Naive thymus-derived CD8-positive, alpha-beta T cell (primary cell): ENCODE measurements at regions not wholly inside any gene's neighbourhood (a gene's known extent, or its start where the extent isn't known, plus 50 kb on each side); places are given as distances from the start of the nearest gene placed in this dataset.
A peak's percentile ranks its signal among the peaks of the same experiment; 100 is the strongest.
"Not testable (repeated sequence)": the region's sequence is repeated elsewhere in the genome, so short reads cannot be mapped to it uniquely, and the experiment has no call there.

Source experiments
- ATAC-seq, 2 donors: fragments of 150-1000 bp; cut with Tn5 transposase in 1 of 2; sonication (Bioruptor Pico), chemical (Tn5 transposase) in 1 of 2; 1 replicate in 1 of 2; 2 replicates in 1 of 2; pipeline ENCODE4 v1.10.0; 2021; ENCODE audit warnings: mild to moderate bottlenecking in 2 of 2, moderate library complexity in 2 of 2
- POLR2A ChIA-PET: fragments of 350-600 bp; sonication (Branson Sonifier 250); formaldehyde crosslinking; loops from one replicate; lab custom pipeline; 2021; ENCODE audit warnings: antibody characterized with exemption; lab: Charles Lee
- DNase-seq, 10 donors: peaks; one replicate each; pipeline versions ENCODE4 v3.0.0 to v3.0.0-alpha.2; 2020 to 2022
- H3K27ac Mint-ChIP-seq, 10 donors: one replicate each; pipeline ENCODE4 v1.8.0; 2020 to 2022; ENCODE audit warnings: mild to moderate bottlenecking in 10 of 10, mixed read lengths in 10 of 10, moderate library complexity in 4 of 10, inconsistent platforms in 1 of 10
- H3K27me3 Mint-ChIP-seq, 5 donors: one replicate each; pipeline ENCODE4 v1.8.0; 2021 to 2022; ENCODE audit warnings: mixed read lengths in 5 of 5
- H3K36me3 Mint-ChIP-seq, 3 donors: one replicate each; pipeline ENCODE4 v1.8.0; 2020 to 2022; ENCODE audit warnings: mixed read lengths in 3 of 3, mild to moderate bottlenecking in 2 of 3, inconsistent platforms in 1 of 3
- H3K4me1 Mint-ChIP-seq, 4 donors: one replicate each; pipeline ENCODE4 v1.8.0; 2021 to 2022; ENCODE audit warnings: mixed read lengths in 4 of 4
- H3K4me3 Mint-ChIP-seq, 10 donors: one replicate each; pipeline ENCODE4 v1.8.0; 2020 to 2022; ENCODE audit warnings: mild to moderate bottlenecking in 10 of 10, mixed read lengths in 10 of 10, moderate library complexity in 6 of 10, inconsistent platforms in 1 of 10
- H3K9me3 Mint-ChIP-seq, 9 donors: one replicate each; pipeline ENCODE4 v1.8.0; 2020 to 2022; ENCODE audit warnings: mixed read lengths in 9 of 9, mild to moderate bottlenecking in 3 of 9, inconsistent platforms in 1 of 9, moderate library complexity in 1 of 9

GRCh38 chrX:42399632-42400024 is 378.3 kb downstream of the PPP1R2C start:
- peak overlapping the region in 8 of 10 donors; percentile 28 to 65 (median 60) for H3K4me3 Mint-ChIP-seq
- peaks cover 9 to 26% (median 22%) of the 10 kb centered on the region in 4 donors for H3K4me1 Mint-ChIP-seq
- POLR2A ChIA-PET = no interaction called here
- H3K27ac Mint-ChIP-seq = peak overlapping the region in 5 of 10 donors; percentile 17 to 80 (median 68)
- ATAC-seq = peak in 1 of 2 donors; percentile 22
- H3K27me3 Mint-ChIP-seq = peaks cover 0 to 2% (median 0%) of the 10 kb centered on the region in 5 donors
- no peak for DNase-seq
- H3K36me3 Mint-ChIP-seq = peaks cover 0 to 5% (median 0%) of the 10 kb centered on the region in 3 donors
- H3K9me3 Mint-ChIP-seq = peaks cover 0 to 12% (median 0%) of the 10 kb centered on the region in 9 donors

DNA sequence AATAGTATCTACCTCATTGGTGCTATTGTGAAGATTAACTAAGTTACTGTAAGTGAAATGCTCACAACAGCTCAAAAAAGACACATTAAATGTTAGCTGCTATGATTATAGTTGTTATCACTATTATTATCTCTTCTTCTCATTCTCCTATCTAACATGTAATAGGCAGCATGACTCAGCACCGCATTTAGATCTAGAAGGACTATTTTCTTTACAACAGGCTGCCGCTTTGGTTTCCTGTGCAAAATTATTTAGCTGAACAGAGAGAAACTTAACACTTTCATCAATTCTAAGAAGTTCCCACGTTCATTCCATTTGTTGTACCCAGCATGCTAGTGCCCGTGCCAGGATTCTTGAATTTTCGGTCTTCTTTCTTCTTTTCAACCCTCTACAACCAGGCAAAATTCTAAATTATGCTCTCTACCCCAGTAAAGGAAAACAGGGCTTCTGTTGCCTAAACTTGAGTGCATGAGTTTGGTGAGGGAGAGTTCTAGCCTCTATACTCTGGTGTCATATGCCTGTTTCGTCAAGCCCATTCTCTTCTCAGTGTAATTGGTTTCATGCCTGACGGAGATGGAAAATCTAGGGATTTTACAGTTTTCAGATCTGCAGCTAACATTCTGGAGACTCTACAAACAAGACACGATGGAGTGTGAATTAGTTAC is 378.9 kb downstream of the PPP1R2C start:
- POLR2A ChIA-PET = no interaction called here
- peaks cover 0 to 4% (median 0%) of the 10 kb centered on the region in 3 donors for H3K36me3 Mint-ChIP-seq
- H3K4me1 Mint-ChIP-seq = peaks cover 9 to 26% (median 22%) of the 10 kb centered on the region in 4 donors
- no peak for ATAC-seq
- DNase-seq = peak in 2 of 10 donors; percentile 3
- peak overlapping the region in 4 of 10 donors; percentile 17 to 76 (median 50) for H3K27ac Mint-ChIP-seq
- peaks cover 0 to 7% (median 0%) of the 10 kb centered on the region in 9 donors for H3K9me3 Mint-ChIP-seq
- H3K4me3 Mint-ChIP-seq = peak overlapping the region; percentile 27 to 67 (median 56)
- H3K27me3 Mint-ChIP-seq = no peaks in the 10 kb centered on the region

DNA sequence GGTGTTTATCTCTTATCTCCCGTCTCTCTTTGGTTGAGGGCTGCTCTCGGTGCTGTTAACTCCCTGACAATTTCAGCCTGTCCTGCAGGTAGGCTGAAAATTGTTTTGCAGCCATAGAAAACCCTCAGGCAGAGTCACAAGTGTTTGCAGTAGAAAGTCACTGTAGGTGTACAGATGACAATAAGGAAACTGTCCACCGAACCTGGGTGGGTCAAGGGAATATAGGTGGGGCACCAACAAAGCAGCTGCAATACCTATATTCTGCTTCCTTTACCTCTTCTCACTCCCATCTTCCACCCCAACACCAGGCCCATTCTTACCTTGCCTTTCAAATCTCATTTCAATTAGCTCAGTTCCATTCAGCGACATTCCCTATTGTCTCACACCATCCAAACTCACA is 381.8 kb downstream of the PPP1R2C start:
- no peak overlapping the region for H3K4me3 Mint-ChIP-seq
- ATAC-seq = no peak
- H3K27me3 Mint-ChIP-seq = no peaks in the 10 kb centered on the region

DNA sequence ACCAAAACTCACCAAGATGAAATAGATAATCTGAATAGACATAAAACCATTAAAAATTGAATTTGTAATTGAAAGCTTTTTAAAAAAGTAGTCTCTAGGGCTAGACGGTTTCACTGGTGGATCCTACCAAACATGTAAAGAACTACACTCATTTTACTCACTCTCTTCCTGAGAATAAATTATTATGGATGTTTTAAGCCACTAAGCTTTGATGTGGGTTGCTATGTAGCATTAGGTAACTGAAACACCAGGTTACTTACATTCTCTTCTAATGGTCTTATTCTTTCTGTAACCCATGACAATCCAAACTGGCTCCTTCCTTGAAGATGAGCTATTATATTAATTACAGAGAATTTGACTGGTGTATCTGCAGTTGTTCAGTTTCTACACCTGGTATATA is 385.1 kb downstream of the PPP1R2C start:
- no peak for DNase-seq
- Mint-ChIP-seq H3K9me3 (peaks cover 0 to 8% (median 0%) of the 10 kb centered on the region in 9 donors), H3K4me1 (no peaks in the 10 kb centered on the region), H3K4me3 (no peak overlapping the region), H3K27ac (no peak overlapping the region), H3K36me3 (peaks cover 0 to 4% (median 0%) of the 10 kb centered on the region in 3 donors), H3K27me3 (no peaks in the 10 kb centered on the region)
- POLR2A ChIA-PET = no interaction called here
- no peak for ATAC-seq

More for the DNA sequence above, 381.8 kb downstream of the PPP1R2C start:
- Mint-ChIP-seq H3K27ac (no peak overlapping the region), H3K36me3 (peaks cover 0 to 4% (median 0%) of the 10 kb centered on the region in 3 donors), H3K9me3 (peaks cover 0 to 4% (median 0%) of the 10 kb centered on the region in 9 donors), H3K4me1 (peaks cover 9 to 24% (median 21%) of the 10 kb centered on the region in 4 donors)
- no peak for DNase-seq
- POLR2A ChIA-PET = no interaction called here

DNA sequence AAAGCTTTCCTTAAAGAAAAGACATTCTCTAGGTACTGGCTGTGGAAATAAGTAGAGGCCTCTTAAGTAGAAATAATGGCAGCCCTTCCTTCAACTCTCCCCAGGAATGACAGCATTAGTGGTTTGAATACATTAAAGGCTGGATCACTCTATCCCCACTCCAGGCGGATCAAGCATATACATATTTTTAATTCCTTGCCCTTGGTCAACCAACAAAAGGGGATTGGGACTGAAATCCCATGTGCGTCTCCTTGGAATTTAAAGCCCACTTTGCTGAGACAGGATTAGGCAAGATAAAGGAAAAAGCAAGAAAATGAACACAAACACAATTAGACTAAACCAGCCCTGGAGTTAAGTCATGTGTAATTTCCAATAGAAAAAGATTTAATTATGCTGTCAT is 391.3 kb downstream of the PPP1R2C start:
- peaks cover 0 to 2% (median 0%) of the 10 kb centered on the region in 4 donors for H3K4me1 Mint-ChIP-seq
- H3K36me3 Mint-ChIP-seq = no peaks in the 10 kb centered on the region
- no peak overlapping the region for H3K4me3 Mint-ChIP-seq
- no peaks in the 10 kb centered on the region for H3K27me3 Mint-ChIP-seq
- POLR2A ChIA-PET = no interaction called here
- peaks cover 0 to 8% (median 0%) of the 10 kb centered on the region in 9 donors for H3K9me3 Mint-ChIP-seq
- no peak for ATAC-seq
- DNase-seq = no peak
- H3K27ac Mint-ChIP-seq = no peak overlapping the region

GRCh38 chrX:42385730-42386129 is 392.2 kb downstream of the PPP1R2C start:
- POLR2A ChIA-PET = no interaction called here
- H3K4me3 Mint-ChIP-seq = no peak overlapping the region

DNA sequence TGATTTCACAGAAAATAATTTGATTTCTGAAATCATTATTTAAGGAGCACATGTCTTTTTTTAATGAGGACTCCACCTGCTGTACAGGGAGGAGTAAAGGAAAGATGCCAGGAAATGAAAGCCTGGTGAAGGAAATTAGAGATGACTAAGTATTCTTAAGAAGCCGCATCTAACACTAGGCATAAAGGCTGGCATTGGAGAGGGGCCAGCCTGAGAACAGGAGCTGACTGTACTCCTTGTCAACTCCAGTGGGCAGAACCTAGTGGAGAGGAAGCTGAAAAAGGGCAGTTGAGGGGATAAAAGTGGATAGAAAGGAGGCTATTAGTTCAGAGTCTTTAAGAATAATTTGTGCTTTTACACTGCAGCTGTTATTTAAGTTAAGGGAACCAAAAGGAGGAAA is 393.0 kb downstream of the PPP1R2C start:
- H3K27ac Mint-ChIP-seq = no peak overlapping the region
- DNase-seq (no peak), ATAC-seq (no peak)
- peaks cover 0 to 8% (median 0%) of the 10 kb centered on the region in 9 donors for H3K9me3 Mint-ChIP-seq
- H3K4me1 Mint-ChIP-seq = peaks cover 0 to 2% (median 0%) of the 10 kb centered on the region in 4 donors
- POLR2A ChIA-PET = no interaction called here
- H3K27me3 Mint-ChIP-seq = no peaks in the 10 kb centered on the region
- H3K36me3 Mint-ChIP-seq = no peaks in the 10 kb centered on the region
- no peak overlapping the region for H3K4me3 Mint-ChIP-seq

More at GRCh38 chrX:42385730-42386129, 392.2 kb downstream of the PPP1R2C start:
- no peaks in the 10 kb centered on the region for H3K27me3 Mint-ChIP-seq
- H3K27ac Mint-ChIP-seq = no peak overlapping the region
- DNase-seq (no peak), ATAC-seq (no peak)
- H3K4me1 Mint-ChIP-seq = peaks cover 0 to 2% (median 0%) of the 10 kb centered on the region in 4 donors
- peaks cover 0 to 8% (median 0%) of the 10 kb centered on the region in 9 donors for H3K9me3 Mint-ChIP-seq
- H3K36me3 Mint-ChIP-seq = no peaks in the 10 kb centered on the region

- H3K27ac Mint-ChIP-seq = no peak overlapping the region
- H3K4me1 Mint-ChIP-seq = peaks cover 0 to 2% (median 0%) of the 10 kb centered on the region in 4 donors
- POLR2A ChIA-PET = no interaction called here
- H3K9me3 Mint-ChIP-seq = no peaks in the 10 kb centered on the region
- H3K4me3 Mint-ChIP-seq = no peak overlapping the region
- DNase-seq = no peak
- H3K27me3 Mint-ChIP-seq = no peaks in the 10 kb centered on the region
- no peaks in the 10 kb centered on the region for H3K36me3 Mint-ChIP-seq
- ATAC-seq = no peak
Observed at GRCh38 chrX:42378857-42379256, 399.1 kb downstream of the PPP1R2C start.

DNA sequence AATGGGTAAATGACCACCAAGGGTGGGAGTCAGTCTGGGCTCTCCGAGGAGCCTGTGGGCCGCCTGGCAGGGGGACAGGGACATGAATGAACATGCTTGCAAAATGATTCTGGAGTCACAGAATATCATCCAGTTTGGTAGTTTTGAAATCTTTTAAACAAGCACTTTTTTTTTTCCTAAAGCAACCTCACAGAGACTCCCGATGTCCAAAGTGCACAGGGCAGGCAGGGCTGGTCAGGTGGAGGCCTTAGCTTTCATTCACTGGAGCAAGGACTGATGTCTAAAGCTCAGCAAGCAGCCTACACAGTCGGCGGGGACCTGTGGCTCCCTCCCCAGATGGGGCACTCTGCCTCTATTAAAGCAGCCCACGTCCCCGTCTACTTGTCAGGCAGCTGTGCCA is 402.9 kb downstream of the PPP1R2C start:
- Mint-ChIP-seq H3K9me3 (no peaks in the 10 kb centered on the region), H3K36me3 (no peaks in the 10 kb centered on the region), H3K27ac (no peak overlapping the region), H3K4me1 (peaks cover 0 to 2% (median 0%) of the 10 kb centered on the region in 4 donors), H3K27me3 (no peaks in the 10 kb centered on the region), H3K4me3 (no peak overlapping the region)
- ATAC-seq = no peak
- POLR2A ChIA-PET = no interaction called here
- no peak for DNase-seq

GRCh38 chrX:42366181-42366580 is 411.8 kb downstream of the PPP1R2C start:
- H3K27ac Mint-ChIP-seq = no peak overlapping the region
- no peaks in the 10 kb centered on the region for H3K4me1 Mint-ChIP-seq
- no peaks in the 10 kb centered on the region for H3K9me3 Mint-ChIP-seq
- POLR2A ChIA-PET = no interaction called here
- DNase-seq (no peak), ATAC-seq (no peak)
- H3K4me3 Mint-ChIP-seq = no peak overlapping the region
- peaks cover 0 to 4% (median 0%) of the 10 kb centered on the region in 3 donors for H3K36me3 Mint-ChIP-seq
- no peaks in the 10 kb centered on the region for H3K27me3 Mint-ChIP-seq

DNA sequence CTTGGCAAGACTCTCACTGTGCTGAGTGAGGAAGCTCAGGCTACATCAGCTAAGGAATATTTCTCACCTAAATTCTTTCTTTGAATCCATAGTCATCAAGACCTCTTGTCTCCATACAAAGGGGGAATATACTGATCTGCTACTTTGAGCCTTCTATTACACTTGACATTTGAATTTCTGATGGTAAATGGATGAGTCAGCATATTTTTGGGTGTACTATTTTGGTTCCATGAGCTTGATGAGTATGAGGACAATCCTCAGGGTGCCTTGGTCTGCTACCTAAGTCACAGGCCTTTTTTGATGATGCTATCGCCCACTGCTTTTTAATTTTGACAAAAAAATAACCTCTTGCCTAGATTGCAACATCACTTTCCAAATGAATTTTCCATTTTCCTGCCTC is 415.7 kb downstream of the PPP1R2C start:
- H3K27me3 Mint-ChIP-seq = no peaks in the 10 kb centered on the region
- peak overlapping the region in 2 of 10 donors; percentile 13 to 28 for H3K27ac Mint-ChIP-seq
- no peaks in the 10 kb centered on the region for H3K9me3 Mint-ChIP-seq
- H3K4me3 Mint-ChIP-seq = no peak overlapping the region
- ATAC-seq (no peak), DNase-seq (no peak)
- POLR2A ChIA-PET = no interaction called here
- H3K36me3 Mint-ChIP-seq = peaks cover 0 to 4% (median 0%) of the 10 kb centered on the region in 3 donors
- no peaks in the 10 kb centered on the region for H3K4me1 Mint-ChIP-seq

GRCh38 chrX:42342981-42343380 is 419.6 kb upstream of the CASK start:
- POLR2A ChIA-PET, ATAC-seq, H3K4me1 Mint-ChIP-seq, H3K4me3 Mint-ChIP-seq, DNase-seq, H3K27ac Mint-ChIP-seq, H3K27me3 Mint-ChIP-seq: not testable (repeated sequence)
- peaks cover 0 to 18% (median 3%) of the 10 kb centered on the region in 3 donors for H3K36me3 Mint-ChIP-seq
- H3K9me3 Mint-ChIP-seq = peaks cover 0 to 24% (median 2%) of the 10 kb centered on the region in 9 donors
